HepG2 (cell line): ENCODE measurements at regions not wholly inside any gene's neighbourhood (a gene's known extent, or its start where the extent isn't known, plus 50 kb on each side); places are given as distances from the start of the nearest gene placed in this dataset.

Experiments used
- CBX5 ChIP-seq: sonication (generic); formaldehyde crosslinking; IDR thresholded peaks from 2 replicates; pipeline ENCODE4 v1.4.0; 2020; ENCODE audit warnings: missing genetic modification reagents, borderline replicate concordance
- CREB3 ChIP-seq: sonication (generic); formaldehyde crosslinking; IDR thresholded peaks from 2 replicates; pipeline ENCODE4 v1.5.0; 2020; ENCODE audit warnings: missing genetic modification reagents
- ELF4 ChIP-seq: sonication (generic); formaldehyde crosslinking; IDR thresholded peaks from 2 replicates; pipeline ENCODE4 v1.5.0; 2020; ENCODE audit warnings: missing genetic modification reagents, mild to moderate bottlenecking, moderate library complexity, borderline replicate concordance
- HDAC1 ChIP-seq: sonication (generic); formaldehyde crosslinking; IDR thresholded peaks from 2 replicates; pipeline ENCODE4 v1.5.1; 2020; ENCODE audit warnings: mild to moderate bottlenecking, missing genetic modification reagents
- MAZ ChIP-seq, 2 experiments: sonication (generic) in 1 of 2; formaldehyde crosslinking in 1 of 2; IDR thresholded peaks; 2 replicates each; pipeline versions ENCODE4 v1.5.0 to v1.6.1; 2012 to 2020; ENCODE audit warnings: low read depth in 2 of 2, mild to moderate bottlenecking in 2 of 2, borderline replicate concordance in 1 of 2, improper control_type of control experiment in 1 of 2, low read length in 1 of 2, missing genetic modification reagents in 1 of 2, moderate library complexity in 1 of 2
- MLXIP ChIP-seq: sonication (generic); formaldehyde crosslinking; IDR thresholded peaks from 2 replicates; pipeline ENCODE4 v1.9.0; 2021; ENCODE audit warnings: missing genetic modification reagents, borderline replicate concordance
- NFYC ChIP-seq: IDR thresholded peaks from 2 replicates; pipeline ENCODE4 v1.6.1; 2016; ENCODE audit warnings: missing genetic modification reagents, missing compliant biosample characterization
- TEAD3 ChIP-seq: optimal IDR thresholded peaks from 2 replicates; pipeline ENCODE3; 2016; ENCODE audit warnings: borderline replicate concordance
- THYN1 ChIP-seq: sonication (generic); formaldehyde crosslinking; IDR thresholded peaks from 2 replicates; pipeline ENCODE4 v1.8.1; 2023; ENCODE audit warnings: low read depth, mild to moderate bottlenecking, moderate library complexity, missing genetic modification reagents, borderline replicate concordance
- TIGD3 ChIP-seq: sonication (generic); formaldehyde crosslinking; IDR thresholded peaks from 2 replicates; pipeline ENCODE4 v1.5.1; 2020; ENCODE audit warnings: mild to moderate bottlenecking, missing genetic modification reagents, borderline replicate concordance
- XBP1 ChIP-seq: sonication (generic); formaldehyde crosslinking; IDR thresholded peaks from 2 replicates; pipeline ENCODE4 v1.5.0; 2020; ENCODE audit warnings: missing genetic modification reagents
- ZIK1 ChIP-seq: sonication (generic); formaldehyde crosslinking; IDR thresholded peaks from 2 replicates; pipeline ENCODE4 v1.5.0; 2020; ENCODE audit warnings: mild to moderate bottlenecking, low read depth, missing genetic modification reagents, borderline replicate concordance
- ZKSCAN1 ChIP-seq: fragments of 150-350 bp; IDR thresholded peaks from 2 replicates; pipeline ENCODE4 v1.6.1; 2014; ENCODE audit warnings: low read length
- ZNF570 ChIP-seq: sonication (generic); formaldehyde crosslinking; IDR thresholded peaks from 2 replicates; pipeline ENCODE4 v1.4.0; 2020; ENCODE audit warnings: mild to moderate bottlenecking, missing genetic modification reagents, borderline replicate concordance
- ZNF577 ChIP-seq: sonication (generic); formaldehyde crosslinking; IDR thresholded peaks from 2 replicates; pipeline ENCODE4 v1.4.0; 2020; ENCODE audit warnings: mild to moderate bottlenecking, low read depth, missing genetic modification reagents, borderline replicate concordance
- ZNF747 ChIP-seq: sonication (generic); formaldehyde crosslinking; IDR thresholded peaks from 2 replicates; pipeline ENCODE4 v1.8.1; 2023; ENCODE audit warnings: missing genetic modification reagents, mild to moderate bottlenecking, borderline replicate concordance
- TF ChIP-seq, protein P1 (sequence below): sonication (generic); formaldehyde crosslinking; IDR thresholded peaks from 2 replicates; pipeline ENCODE4 v1.4.0; 2020; ENCODE audit warnings: mild to moderate bottlenecking, missing genetic modification reagents
- TF ChIP-seq, protein P2 (sequence below): sonication (generic); formaldehyde crosslinking; IDR thresholded peaks from 2 replicates; pipeline ENCODE4 v1.4.0; 2020; ENCODE audit warnings: mild to moderate bottlenecking, missing genetic modification reagents, borderline replicate concordance

- TF ChIP-seq CREB3 (CRISPR knock-in tag) (0 out of 2 replicates have a peak, but pooled peaks have one; percentile 15), ZNF570 (no peak), ZNF747 (CRISPR knock-in tag) (no peak), CBX5 (CRISPR knock-in tag) (no peak), XBP1 (CRISPR knock-in tag) (no peak), TIGD3 (CRISPR knock-in tag) (no peak), ZKSCAN1 (no peak), MLXIP (CRISPR knock-in tag) (no peak), ZIK1 (CRISPR knock-in tag) (no peak; the same call in 1 of the 2 replicates), NFYC (CRISPR knock-in tag) (peak; percentile 88), ELF4 (CRISPR knock-in tag) (no peak), THYN1 (no peak), ZNF577 (CRISPR knock-in tag) (no peak), MAZ (IDR thresholded peaks at IDR 0.05; ENCODE audit: borderline replicate concordance, low read depth, low read length) (peak; percentile 41; the same call in 1 of the 2 replicates), MAZ (CRISPR knock-in tag; IDR thresholded peaks at IDR 0.05; ENCODE audit: low read depth) (peak; percentile 83; the same call in 1 of the 2 replicates), HDAC1 (no peak), TEAD3 (CRISPR knock-in tag) (no peak)
- TF ChIP-seq, protein P1, sequence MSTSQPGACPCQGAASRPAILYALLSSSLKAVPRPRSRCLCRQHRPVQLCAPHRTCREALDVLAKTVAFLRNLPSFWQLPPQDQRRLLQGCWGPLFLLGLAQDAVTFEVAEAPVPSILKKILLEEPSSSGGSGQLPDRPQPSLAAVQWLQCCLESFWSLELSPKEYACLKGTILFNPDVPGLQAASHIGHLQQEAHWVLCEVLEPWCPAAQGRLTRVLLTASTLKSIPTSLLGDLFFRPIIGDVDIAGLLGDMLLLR (CRISPR knock-in tag), result no peak
- TF ChIP-seq, protein P2, sequence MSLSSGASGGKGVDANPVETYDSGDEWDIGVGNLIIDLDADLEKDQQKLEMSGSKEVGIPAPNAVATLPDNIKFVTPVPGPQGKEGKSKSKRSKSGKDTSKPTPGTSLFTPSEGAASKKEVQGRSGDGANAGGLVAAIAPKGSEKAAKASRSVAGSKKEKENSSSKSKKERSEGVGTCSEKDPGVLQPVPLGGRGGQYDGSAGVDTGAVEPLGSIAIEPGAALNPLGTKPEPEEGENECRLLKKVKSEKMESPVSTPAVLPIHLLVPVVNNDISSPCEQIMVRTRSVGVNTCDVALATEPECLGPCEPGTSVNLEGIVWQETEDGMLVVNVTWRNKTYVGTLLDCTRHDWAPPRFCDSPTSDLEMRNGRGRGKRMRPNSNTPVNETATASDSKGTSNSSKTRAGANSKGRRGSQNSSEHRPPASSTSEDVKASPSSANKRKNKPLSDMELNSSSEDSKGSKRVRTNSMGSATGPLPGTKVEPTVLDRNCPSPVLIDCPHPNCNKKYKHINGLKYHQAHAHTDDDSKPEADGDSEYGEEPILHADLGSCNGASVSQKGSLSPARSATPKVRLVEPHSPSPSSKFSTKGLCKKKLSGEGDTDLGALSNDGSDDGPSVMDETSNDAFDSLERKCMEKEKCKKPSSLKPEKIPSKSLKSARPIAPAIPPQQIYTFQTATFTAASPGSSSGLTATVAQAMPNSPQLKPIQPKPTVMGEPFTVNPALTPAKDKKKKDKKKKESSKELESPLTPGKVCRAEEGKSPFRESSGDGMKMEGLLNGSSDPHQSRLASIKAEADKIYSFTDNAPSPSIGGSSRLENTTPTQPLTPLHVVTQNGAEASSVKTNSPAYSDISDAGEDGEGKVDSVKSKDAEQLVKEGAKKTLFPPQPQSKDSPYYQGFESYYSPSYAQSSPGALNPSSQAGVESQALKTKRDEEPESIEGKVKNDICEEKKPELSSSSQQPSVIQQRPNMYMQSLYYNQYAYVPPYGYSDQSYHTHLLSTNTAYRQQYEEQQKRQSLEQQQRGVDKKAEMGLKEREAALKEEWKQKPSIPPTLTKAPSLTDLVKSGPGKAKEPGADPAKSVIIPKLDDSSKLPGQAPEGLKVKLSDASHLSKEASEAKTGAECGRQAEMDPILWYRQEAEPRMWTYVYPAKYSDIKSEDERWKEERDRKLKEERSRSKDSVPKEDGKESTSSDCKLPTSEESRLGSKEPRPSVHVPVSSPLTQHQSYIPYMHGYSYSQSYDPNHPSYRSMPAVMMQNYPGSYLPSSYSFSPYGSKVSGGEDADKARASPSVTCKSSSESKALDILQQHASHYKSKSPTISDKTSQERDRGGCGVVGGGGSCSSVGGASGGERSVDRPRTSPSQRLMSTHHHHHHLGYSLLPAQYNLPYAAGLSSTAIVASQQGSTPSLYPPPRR, result no peak
Observed at GRCh38 chr3:15859507-15860013, 61.8 kb upstream of the ANKRD28 start (continued).
